Choroid plexus epithelial cell (primary cell): ENCODE measurements at regions not wholly inside any gene's neighbourhood (a gene's known extent, or its start where the extent isn't known, plus 50 kb on each side); places are given as distances from the start of the nearest gene placed in this dataset.
A peak's percentile ranks its signal among the peaks of the same experiment; 100 is the strongest.
"Not testable (repeated sequence)": the region's sequence is repeated elsewhere in the genome, so short reads cannot be mapped to it uniquely, and the experiment has no call there.

ENCODE experiments used
- DNase-seq: peaks from one replicate; pipeline ENCODE4 v3.0.0-alpha.2; 2010; ENCODE audit warnings: low read depth
- H3K4me3 ChIP-seq: 2 replicates; pipeline ENCODE4 v1.5.1; 2011; ENCODE audit warnings: low read depth, mild to moderate bottlenecking, control low read depth, low read length, moderate library complexity
- CTCF ChIP-seq: conservative IDR thresholded peaks from 2 replicates; pipeline ENCODE4 v1.5.1; 2011; ENCODE audit warnings: low read depth, mild to moderate bottlenecking, control low read depth, inconsistent platforms, low read length, moderate library complexity

DNA sequence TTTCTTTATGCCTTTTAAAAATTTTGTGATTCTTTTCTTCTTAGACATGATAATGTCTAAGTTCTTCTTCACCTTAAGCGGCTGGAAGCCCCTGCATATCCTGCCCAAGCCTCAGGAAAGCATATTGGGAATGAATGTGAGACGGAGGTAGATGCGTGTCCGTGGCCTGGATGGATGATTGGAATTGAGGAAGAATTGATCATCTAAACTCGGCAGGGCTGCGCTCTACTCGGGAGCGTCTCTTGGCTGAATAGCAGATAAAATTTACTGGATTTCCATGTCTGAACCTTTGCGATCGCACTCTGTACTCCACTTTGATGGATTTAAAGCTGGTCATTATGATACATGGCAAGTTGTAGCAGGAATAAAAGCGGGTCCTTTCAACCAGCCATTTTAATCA, 406.7 kb upstream of the ONECUT1 start:
- no peak for DNase-seq
- H3K4me3 ChIP-seq = no peak overlapping the region
- no peak for TF ChIP-seq CTCF

GRCh38 chr15:53196242-53196641, 406.1 kb upstream of the ONECUT1 start:
- no peak for DNase-seq
- TF ChIP-seq CTCF = no peak
- no peak overlapping the region for H3K4me3 ChIP-seq

DNA sequence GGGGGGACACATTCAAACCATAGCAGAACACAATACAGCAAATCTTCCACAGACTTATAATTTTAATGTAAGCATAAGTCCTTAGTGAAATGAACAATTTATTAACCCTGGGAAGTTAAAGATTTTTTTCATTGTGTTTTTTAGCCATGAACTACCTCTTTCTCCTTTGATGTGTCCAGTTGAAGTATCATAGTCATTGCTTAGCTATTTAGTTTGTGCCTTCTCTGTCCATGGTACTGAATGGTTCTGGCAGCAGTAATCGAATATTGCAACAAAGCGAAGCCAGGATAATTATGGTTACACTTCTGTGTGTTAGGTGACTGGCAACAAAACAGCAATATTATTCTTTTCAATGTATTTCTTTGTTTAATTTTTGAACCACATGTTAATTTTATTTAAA, 403.0 kb upstream of the ONECUT1 start:
- no peak overlapping the region for H3K4me3 ChIP-seq
- peak; percentile 12 for DNase-seq
- no peak for TF ChIP-seq CTCF

- H3K4me3 ChIP-seq = no peak overlapping the region
- no peak for DNase-seq
- no peak for TF ChIP-seq CTCF
Observed at GRCh38 chr15:53189860-53190259, 399.7 kb upstream of the ONECUT1 start.

GRCh38 chr15:53183449-53183848, 393.3 kb upstream of the ONECUT1 start:
- H3K4me3 ChIP-seq, DNase-seq: not testable (repeated sequence)

- no peak overlapping the region for H3K4me3 ChIP-seq
- TF ChIP-seq CTCF = no peak
- no peak for DNase-seq
Observed at GRCh38 chr15:53171571-53171970, 381.4 kb upstream of the ONECUT1 start.

DNA sequence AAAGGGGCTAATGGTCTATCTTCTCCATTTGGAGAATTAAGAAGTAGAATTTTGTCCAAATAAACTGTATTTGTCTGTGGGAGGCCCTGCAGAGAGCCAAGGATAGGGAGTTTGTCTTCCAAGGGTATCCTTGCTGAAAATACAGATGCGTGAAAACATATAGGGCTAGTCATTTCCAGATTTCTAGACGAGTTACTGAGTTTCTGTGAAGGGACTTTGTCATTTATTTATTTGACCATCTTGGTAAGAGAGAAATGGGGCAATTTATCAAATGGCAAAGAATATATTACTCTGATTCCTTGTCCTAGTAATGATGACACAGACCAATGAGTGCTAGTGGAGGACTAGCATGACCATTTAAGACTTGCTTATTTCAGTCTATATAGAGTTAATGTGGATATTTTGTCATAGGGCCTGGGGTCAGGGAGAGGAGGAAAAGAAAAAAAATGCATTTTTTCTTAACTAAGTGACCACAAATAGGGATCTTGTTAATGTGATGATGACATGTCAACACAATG, 376.6 kb upstream of the ONECUT1 start:
- DNase-seq = no peak
- no peak for TF ChIP-seq CTCF
- no peak overlapping the region for H3K4me3 ChIP-seq
